SK-N-SH treated with all-trans-retinoic acid at 6 μM for 48 hours (cell line): ENCODE measurements at regions not wholly inside any gene's neighbourhood (a gene's known extent, or its start where the extent isn't known, plus 50 kb on each side); places are given as distances from the start of the nearest gene placed in this dataset.
"Not testable (repeated sequence)": the region's sequence is repeated elsewhere in the genome, so short reads cannot be mapped to it uniquely, and the experiment has no call there.

Experiments used
- ARNTL ChIP-seq: fragments of 450-650 bp; formaldehyde crosslinking; IDR thresholded peaks from 2 replicates; pipeline ENCODE4 v1.5.0; 2020; ENCODE audit warnings: low read depth, mild to moderate bottlenecking, moderate library complexity, borderline replicate concordance
- BACH2 ChIP-seq: fragments of 250-450 bp; sonication (Bioruptor Pico); IDR thresholded peaks from 2 replicates; pipeline ENCODE4 v1.9.0; 2021; ENCODE audit warnings: mild to moderate bottlenecking, borderline replicate concordance
- GLIS3 ChIP-seq: fragments of 250-450 bp; sonication (Bioruptor Pico); IDR thresholded peaks from 2 replicates; pipeline ENCODE4 v1.5.0; 2020; ENCODE audit warnings: mild to moderate bottlenecking, moderate library complexity
- TCF4 ChIP-seq: fragments of 250-450 bp; sonication (Bioruptor Pico); IDR thresholded peaks from 2 replicates; pipeline ENCODE4 v1.8.0; 2021; ENCODE audit warnings: mild to moderate bottlenecking, moderate library complexity, borderline replicate concordance
- ZFP3 ChIP-seq: fragments of 250-450 bp; sonication (Bioruptor Pico); IDR thresholded peaks from 2 replicates; pipeline ENCODE4 v1.5.0; 2020; ENCODE audit warnings: mild to moderate bottlenecking, moderate library complexity
- ZNF565 ChIP-seq: fragments of 450-650 bp; formaldehyde crosslinking; conservative IDR thresholded peaks from 2 replicates; pipeline ENCODE4 v1.5.0; 2020; ENCODE audit warnings: low read depth, mild to moderate bottlenecking, moderate library complexity
- ZNF70 ChIP-seq: fragments of 450-650 bp; formaldehyde crosslinking; IDR thresholded peaks from 2 replicates; pipeline ENCODE4 v1.5.0; 2020; ENCODE audit warnings: mild to moderate bottlenecking, moderate library complexity

GRCh38 chr9:17888964-17889363 is 310.1 kb downstream of the SH3GL2 start:
- not testable (repeated sequence) for TF ChIP-seq ZNF565 (CRISPR knock-in tag); GLIS3; BACH2 (CRISPR knock-in tag); TCF4; ZNF70 (CRISPR knock-in tag); ZFP3 (CRISPR knock-in tag); ARNTL (CRISPR knock-in tag)
